Sigmoid colon (tissue), 4 donors: ENCODE measurements at regions not wholly inside any gene's neighbourhood (a gene's known extent, or its start where the extent isn't known, plus 50 kb on each side); places are given as distances from the start of the nearest gene placed in this dataset.

Experiments
- POLR2A ChIP-seq, 2 donors: fragments of 450-650 bp; IDR thresholded peaks; one replicate each; pipeline ENCODE4 v1.6.1; 2016; ENCODE audit warnings: antibody characterized with exemption in 2 of 2, mild to moderate bottlenecking in 2 of 2, moderate library complexity in 2 of 2
- POLR2AphosphoS5 ChIP-seq, 4 donors: sonication (generic); formaldehyde crosslinking; IDR thresholded peaks; one replicate each; pipeline ENCODE4 v1.6.1; 2017; ENCODE audit warnings: antibody characterized with exemption in 4 of 4

DNA sequence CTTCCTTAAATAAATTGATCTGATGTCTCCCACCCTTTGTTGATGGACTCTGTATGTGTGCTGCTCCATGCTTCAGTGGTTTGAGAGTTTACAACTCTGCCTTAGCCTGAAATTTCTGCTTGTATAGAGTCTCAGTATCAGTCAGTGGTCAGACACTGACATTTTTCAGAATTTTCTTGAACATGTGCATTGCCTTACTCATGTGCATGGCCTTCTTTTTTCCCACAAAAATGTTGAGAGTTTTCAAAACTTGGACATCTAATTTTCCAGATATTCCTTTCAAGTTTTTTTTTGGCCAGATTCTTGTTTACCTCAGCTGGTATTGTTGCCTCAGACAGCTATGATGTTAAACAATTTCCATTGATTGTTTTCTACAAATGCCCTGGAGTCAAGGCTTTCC lies 427.1 kb upstream of the CHD1 start:
- TF ChIP-seq POLR2A (IDR thresholded peaks at IDR 0.05) (no peak), POLR2AphosphoS5 (IDR thresholded peaks at IDR 0.05) (no peak)
